Omental fat pad (tissue), 3 donors: ENCODE measurements at regions not wholly inside any gene's neighbourhood (a gene's known extent, or its start where the extent isn't known, plus 50 kb on each side); places are given as distances from the start of the nearest gene placed in this dataset.

Experiments
- ATAC-seq: fragments of 150-250 bp; one replicate; pipeline ENCODE4 v1.9.1; 2016; ENCODE audit warnings: mild to moderate bottlenecking, moderate library complexity; ENCODE audit not compliant: low FRiP score
- DNase-seq: peaks from one replicate; pipeline ENCODE4 v3.0.0-alpha.2; 2019; ENCODE audit warnings: low spot score
- CTCF ChIP-seq, 3 donors: fragments of 450-650 bp; IDR thresholded peaks; one replicate each; pipeline ENCODE4 v1.5.1; 2016 to 2017; ENCODE audit warnings: antibody characterized with exemption in 3 of 3, mild to moderate bottlenecking in 3 of 3, moderate library complexity in 2 of 3

DNA sequence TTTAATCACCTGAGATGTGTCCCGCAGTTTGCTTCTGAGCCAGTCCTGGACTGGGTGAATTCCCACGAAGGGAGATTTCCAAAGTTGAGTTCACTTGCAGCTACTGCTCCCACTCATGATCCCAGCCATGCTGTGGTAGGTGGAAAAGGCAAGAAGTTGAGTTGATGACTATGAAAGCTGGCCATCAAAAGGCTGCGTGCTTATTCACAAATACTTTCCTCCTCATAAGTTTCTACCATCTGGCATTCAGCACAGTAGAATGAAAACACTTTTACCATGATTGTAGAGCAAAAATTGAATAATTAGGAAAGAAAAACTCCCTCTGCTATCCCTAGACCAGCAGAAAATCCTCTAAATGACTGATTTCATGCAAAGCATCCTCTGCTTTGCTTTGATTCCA lies 281.8 kb downstream of the INHBA start:
- DNase-seq (no peak), ATAC-seq (no peak)
- no peak for TF ChIP-seq CTCF (IDR thresholded peaks at IDR 0.05)

DNA sequence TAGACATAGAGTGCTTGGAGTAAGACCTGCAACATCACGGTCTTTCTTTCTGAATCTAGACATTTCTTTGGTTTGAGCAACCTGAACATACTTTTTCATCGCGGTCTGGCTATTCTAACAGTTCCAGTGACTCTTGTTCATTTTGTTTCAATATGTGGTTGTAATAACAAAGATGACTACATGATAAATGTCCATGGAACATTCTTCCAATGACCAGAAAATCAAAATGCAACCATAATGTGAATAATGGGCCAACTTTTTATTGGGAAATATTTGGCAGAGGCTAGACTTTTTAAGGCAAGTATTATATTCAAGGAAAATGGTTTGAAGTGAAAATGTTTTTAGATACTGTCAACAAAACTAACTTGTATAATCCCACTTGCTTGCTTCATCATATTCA lies 282.5 kb downstream of the INHBA start:
- ATAC-seq (no peak), DNase-seq (no peak)
- no peak for TF ChIP-seq CTCF (IDR thresholded peaks at IDR 0.05)

DNA sequence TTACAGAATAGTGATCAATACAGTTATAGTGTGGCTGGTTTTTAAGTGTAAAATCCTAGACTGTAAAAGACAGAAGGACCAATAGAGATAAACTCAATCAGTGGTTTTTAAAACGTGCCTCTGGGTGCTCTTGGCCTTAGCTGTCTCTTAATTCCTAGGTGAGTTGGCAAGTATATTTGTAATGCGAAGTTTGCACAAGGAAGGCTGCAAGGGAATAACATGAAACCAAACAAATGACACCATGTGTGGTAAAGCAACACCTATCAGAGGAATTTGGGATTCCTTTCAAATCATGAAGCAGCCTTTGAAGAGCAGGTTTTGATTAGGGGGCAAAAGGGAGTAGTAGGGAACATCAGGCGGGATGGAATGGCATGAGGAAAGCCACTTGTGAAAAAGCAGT lies 284.6 kb downstream of the INHBA start:
- DNase-seq: no peak
- no peak for TF ChIP-seq CTCF (IDR thresholded peaks at IDR 0.05)
- no peak for ATAC-seq

DNA sequence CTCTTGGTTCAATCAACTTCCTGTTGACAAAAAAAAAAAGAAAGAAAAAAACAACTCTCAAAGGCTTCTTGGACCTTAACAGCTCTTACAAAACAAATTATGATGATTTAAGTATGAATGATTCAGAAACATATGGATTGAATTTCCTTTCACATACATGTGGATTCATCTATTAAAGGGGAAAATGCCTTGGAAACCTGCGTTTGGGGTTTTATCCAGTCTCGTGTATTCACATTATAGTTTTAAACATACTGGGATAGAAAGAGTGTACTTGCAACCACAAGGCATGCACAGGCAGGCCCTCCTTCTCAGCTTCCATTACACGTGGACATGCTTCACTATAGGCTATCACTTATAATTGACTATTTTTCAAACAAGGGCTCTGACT lies 286.7 kb downstream of the INHBA start:
- no peak for DNase-seq
- ATAC-seq: no peak

DNA sequence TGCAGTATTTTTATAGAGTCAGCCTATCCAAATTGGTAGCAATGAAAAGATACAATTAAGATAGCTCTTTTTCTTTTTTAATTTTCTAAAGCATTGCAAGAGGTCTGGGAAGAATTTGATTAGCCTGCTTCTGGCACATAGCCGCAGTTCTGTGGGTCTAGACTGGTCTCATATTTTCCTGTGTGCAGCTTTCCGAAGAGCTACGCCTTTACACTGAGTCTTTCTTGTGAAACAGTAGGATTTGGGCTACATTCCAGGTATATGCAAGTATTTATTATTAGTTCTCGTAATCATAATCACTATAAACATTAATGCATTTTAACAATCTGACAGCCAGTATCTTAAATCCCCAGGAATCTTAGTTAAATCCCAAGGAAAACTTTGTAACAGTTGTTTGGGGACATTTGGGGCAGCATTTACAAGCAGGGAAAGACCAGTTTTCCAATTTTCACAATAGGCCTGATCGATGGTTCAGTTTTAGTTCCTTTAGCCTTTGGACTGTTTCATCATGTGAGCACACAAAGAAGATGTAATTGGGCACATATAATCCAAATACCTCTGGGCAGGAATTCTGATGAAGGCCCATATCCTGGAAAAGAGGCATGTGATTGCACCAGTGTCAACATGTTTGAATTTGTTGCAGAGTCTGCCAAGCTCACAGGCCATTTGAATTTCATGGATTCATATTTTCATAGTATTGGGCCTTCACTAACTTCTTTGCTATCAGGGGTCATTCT lies 287.3 kb downstream of the INHBA start:
- DNase-seq: no peak
- no peak for TF ChIP-seq CTCF (IDR thresholded peaks at IDR 0.05)
- no peak for ATAC-seq

More for the DNA sequence above, 286.7 kb downstream of the INHBA start:
- TF ChIP-seq CTCF (IDR thresholded peaks at IDR 0.05): no peak

DNA sequence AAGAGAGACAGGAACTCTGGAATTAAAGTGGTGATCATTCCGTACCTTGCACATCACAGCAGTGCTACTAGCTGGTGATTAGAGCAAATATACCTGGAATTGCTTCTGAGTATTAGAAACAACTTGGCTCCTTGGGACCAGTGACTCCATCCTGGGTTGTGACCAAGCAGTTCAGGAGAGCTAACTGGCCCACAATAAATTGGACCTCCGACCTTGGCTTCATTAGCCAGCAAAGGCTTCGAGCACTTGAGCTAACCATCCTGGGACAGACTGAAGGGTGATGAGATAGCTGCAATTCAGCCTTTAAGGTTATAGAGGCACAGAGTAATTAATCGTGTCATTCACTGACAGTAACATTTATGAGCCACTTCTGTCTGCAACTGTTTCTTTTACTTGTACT lies 287.8 kb downstream of the INHBA start:
- DNase-seq (no peak), ATAC-seq (no peak)
- TF ChIP-seq CTCF (IDR thresholded peaks at IDR 0.05): no peak

GRCh38 chr7:41404375-41405074 lies 298.4 kb downstream of the INHBA start:
- ATAC-seq (no peak), DNase-seq (no peak)
- no peak for TF ChIP-seq CTCF (IDR thresholded peaks at IDR 0.05)
